Cardiac muscle cell (in vitro differentiated cells and primary cell): ENCODE measurements at regions not wholly inside any gene's neighbourhood (a gene's known extent, or its start where the extent isn't known, plus 50 kb on each side); places are given as distances from the start of the nearest gene placed in this dataset.
A peak's percentile ranks its signal among the peaks of the same experiment; 100 is the strongest.

Source experiments
- DNase-seq, 2 donors: peaks; one replicate each; pipeline versions ENCODE4 v3.0.0 to v3.0.0-alpha.2; 2010 to 2017; ENCODE audit warnings: low read depth in 1 of 2, low spot score in 1 of 2
- H3K27ac ChIP-seq: fragments of 200-600 bp; sonication (generic); 2 replicates; pipeline ENCODE4 v1.5.1; 2016
- H3K27me3 ChIP-seq: fragments of 200-600 bp; sonication (generic); 2 replicates; pipeline ENCODE4 v1.6.0; 2016; ENCODE audit warnings: control low read depth
- H3K36me3 ChIP-seq: fragments of 200-600 bp; sonication (generic); 2 replicates; pipeline ENCODE4 v1.5.1; 2016; ENCODE audit warnings: control low read depth
- H3K4me1 ChIP-seq: fragments of 200-600 bp; sonication (generic); 2 replicates; pipeline ENCODE4 v1.8.1; 2017; ENCODE audit warnings: low read depth, mild to moderate bottlenecking, mixed run types
- H3K4me3 ChIP-seq: fragments of 200-600 bp; sonication (generic); 2 replicates; pipeline ENCODE4 v1.5.1; 2016; ENCODE audit warnings: mild to moderate bottlenecking
- H3K9me3 ChIP-seq: fragments of 200-600 bp; sonication (generic); 2 replicates; pipeline ENCODE4 v1.5.1; 2017; ENCODE audit warnings: low read depth, mild to moderate bottlenecking, control low read depth
- CTCF ChIP-seq: IDR thresholded peaks from 2 replicates; pipeline ENCODE4 v1.5.1; 2012; ENCODE audit warnings: low read depth, mild to moderate bottlenecking, low read length

GRCh38 chr18:54675076-54675475, 84.0 kb downstream of the DYNAP start:
- no peaks in the 10 kb centered on the region for H3K4me1 ChIP-seq
- TF ChIP-seq CTCF = no peak
- H3K4me3 ChIP-seq = no peak overlapping the region
- no peak overlapping the region for H3K27ac ChIP-seq
- no peak for DNase-seq
- no peaks in the 10 kb centered on the region for H3K27me3 ChIP-seq
- H3K36me3 ChIP-seq = no peaks in the 10 kb centered on the region
- H3K9me3 ChIP-seq = no peaks in the 10 kb centered on the region

- peak; percentile 57 for TF ChIP-seq CTCF
- no peaks in the 10 kb centered on the region for H3K36me3 ChIP-seq
- H3K27me3 ChIP-seq = no peaks in the 10 kb centered on the region
- no peak overlapping the region for H3K27ac ChIP-seq
- H3K4me1 ChIP-seq = no peaks in the 10 kb centered on the region
- DNase-seq = peak; percentile 53 to 90
- no peaks in the 10 kb centered on the region for H3K9me3 ChIP-seq
- H3K4me3 ChIP-seq = no peak overlapping the region
Measured at GRCh38 chr18:54679318-54680149, 88.5 kb downstream of the DYNAP start.

- no peaks in the 10 kb centered on the region for H3K9me3 ChIP-seq
- no peaks in the 10 kb centered on the region for H3K27me3 ChIP-seq
- DNase-seq = peak; percentile 39 to 73
- no peaks in the 10 kb centered on the region for H3K36me3 ChIP-seq
- TF ChIP-seq CTCF = no peak
- no peak overlapping the region for H3K27ac ChIP-seq
- no peak overlapping the region for H3K4me3 ChIP-seq
- no peaks in the 10 kb centered on the region for H3K4me1 ChIP-seq
Measured at GRCh38 chr18:54684784-54685183, 93.7 kb downstream of the DYNAP start.

GRCh38 chr18:54689319-54689718, 98.3 kb downstream of the DYNAP start:
- no peaks in the 10 kb centered on the region for H3K36me3 ChIP-seq
- no peak for TF ChIP-seq CTCF
- no peaks in the 10 kb centered on the region for H3K9me3 ChIP-seq
- H3K4me3 ChIP-seq = no peak overlapping the region
- H3K27me3 ChIP-seq = no peaks in the 10 kb centered on the region
- no peak overlapping the region for H3K27ac ChIP-seq
- H3K4me1 ChIP-seq = no peaks in the 10 kb centered on the region
- no peak for DNase-seq

- no peak overlapping the region for H3K27ac ChIP-seq
- H3K9me3 ChIP-seq = no peaks in the 10 kb centered on the region
- H3K27me3 ChIP-seq = no peaks in the 10 kb centered on the region
- H3K36me3 ChIP-seq = no peaks in the 10 kb centered on the region
- no peaks in the 10 kb centered on the region for H3K4me1 ChIP-seq
- no peak for TF ChIP-seq CTCF
- DNase-seq = no peak
- no peak overlapping the region for H3K4me3 ChIP-seq
Measured at GRCh38 chr18:54690198-54690597, 99.2 kb downstream of the DYNAP start.
